Rectal smooth muscle tissue (tissue), 1 donor: ENCODE measurements at regions not wholly inside any gene's neighbourhood (a gene's known extent, or its start where the extent isn't known, plus 50 kb on each side); places are given as distances from the start of the nearest gene placed in this dataset.

Source experiments
- H3K27ac ChIP-seq: one replicate; pipeline ENCODE4 v1.7.0; 2013; ENCODE audit warnings: low read depth, low read length, inconsistent platforms
- H3K27me3 ChIP-seq: one replicate; pipeline ENCODE4 v1.7.0; 2013; ENCODE audit warnings: low read length; ENCODE audit not compliant: control insufficient read depth, insufficient read depth
- H3K36me3 ChIP-seq: one replicate; pipeline ENCODE4 v1.7.0; 2013; ENCODE audit warnings: low read length; ENCODE audit not compliant: control insufficient read depth, insufficient read depth
- H3K4me1 ChIP-seq: one replicate; pipeline ENCODE4 v1.7.0; 2013; ENCODE audit warnings: low read length; ENCODE audit not compliant: control insufficient read depth, insufficient read depth
- H3K4me3 ChIP-seq: one replicate; pipeline ENCODE4 v1.7.0; 2013; ENCODE audit warnings: low read length
- H3K9ac ChIP-seq: one replicate; pipeline ENCODE4 v1.7.0; 2013; ENCODE audit warnings: low read length

GRCh38 chr9:99511723-99512122, 289.6 kb downstream of the SEC61B start:
- no peaks in the 10 kb centered on the region for H3K4me1 ChIP-seq
- no peak overlapping the region for H3K27ac ChIP-seq
- H3K36me3 ChIP-seq, result no peaks in the 10 kb centered on the region
- H3K4me3 ChIP-seq, result no peak overlapping the region
- no peaks in the 10 kb centered on the region for H3K27me3 ChIP-seq
- H3K9ac ChIP-seq, result no peak overlapping the region

GRCh38 chr9:99513441-99514112, 291.5 kb downstream of the SEC61B start:
- Histone ChIP-seq H3K36me3 (no peaks in the 10 kb centered on the region), H3K4me1 (no peaks in the 10 kb centered on the region), H3K27me3 (no peaks in the 10 kb centered on the region), H3K4me3 (no peak overlapping the region), H3K9ac (no peak overlapping the region), H3K27ac (no peak overlapping the region)

- H3K4me1 ChIP-seq, result no peaks in the 10 kb centered on the region
- H3K4me3 ChIP-seq, result no peak overlapping the region
- no peaks in the 10 kb centered on the region for H3K27me3 ChIP-seq
- H3K27ac ChIP-seq, result no peak overlapping the region
- no peaks in the 10 kb centered on the region for H3K36me3 ChIP-seq
- H3K9ac ChIP-seq, result no peak overlapping the region
Measured at GRCh38 chr9:99515093-99515492, 293.0 kb downstream of the SEC61B start.

GRCh38 chr9:99515895-99516656, 294.0 kb downstream of the SEC61B start:
- no peaks in the 10 kb centered on the region for H3K4me1 ChIP-seq
- no peak overlapping the region for H3K9ac ChIP-seq
- H3K36me3 ChIP-seq, result no peaks in the 10 kb centered on the region
- H3K27me3 ChIP-seq, result no peaks in the 10 kb centered on the region
- H3K4me3 ChIP-seq, result no peak overlapping the region
- no peak overlapping the region for H3K27ac ChIP-seq

- Histone ChIP-seq H3K27ac (no peak overlapping the region), H3K9ac (no peak overlapping the region), H3K36me3 (no peaks in the 10 kb centered on the region), H3K4me3 (no peak overlapping the region), H3K4me1 (no peaks in the 10 kb centered on the region), H3K27me3 (no peaks in the 10 kb centered on the region)
Measured at GRCh38 chr9:99516657-99517049, 294.6 kb downstream of the SEC61B start.

- Histone ChIP-seq H3K27ac (no peak overlapping the region), H3K4me3 (no peak overlapping the region), H3K9ac (no peak overlapping the region), H3K27me3 (no peaks in the 10 kb centered on the region), H3K4me1 (no peaks in the 10 kb centered on the region), H3K36me3 (no peaks in the 10 kb centered on the region)
Measured at GRCh38 chr9:99523838-99524237, 297.8 kb upstream of the NR4A3 start.

- H3K9ac ChIP-seq, result no peak overlapping the region
- no peaks in the 10 kb centered on the region for H3K27me3 ChIP-seq
- no peak overlapping the region for H3K27ac ChIP-seq
- no peaks in the 10 kb centered on the region for H3K36me3 ChIP-seq
- no peak overlapping the region for H3K4me3 ChIP-seq
- no peaks in the 10 kb centered on the region for H3K4me1 ChIP-seq
Measured at GRCh38 chr9:99531313-99531712, 290.4 kb upstream of the NR4A3 start.

- Histone ChIP-seq H3K9ac (no peak overlapping the region), H3K27ac (no peak overlapping the region), H3K27me3 (no peaks in the 10 kb centered on the region), H3K4me1 (no peaks in the 10 kb centered on the region), H3K36me3 (no peaks in the 10 kb centered on the region), H3K4me3 (no peak overlapping the region)
Measured at GRCh38 chr9:99533421-99533820, 288.3 kb upstream of the NR4A3 start.

- Histone ChIP-seq H3K27ac (no peak overlapping the region), H3K27me3 (no peaks in the 10 kb centered on the region), H3K36me3 (no peaks in the 10 kb centered on the region), H3K4me1 (no peaks in the 10 kb centered on the region), H3K4me3 (no peak overlapping the region), H3K9ac (no peak overlapping the region)
Measured at GRCh38 chr9:99537996-99538395, 283.7 kb upstream of the NR4A3 start.

- Histone ChIP-seq H3K9ac (no peak overlapping the region), H3K36me3 (no peaks in the 10 kb centered on the region), H3K27ac (no peak overlapping the region), H3K4me3 (no peak overlapping the region), H3K27me3 (no peaks in the 10 kb centered on the region), H3K4me1 (no peaks in the 10 kb centered on the region)
Measured at GRCh38 chr9:99544526-99544925, 277.2 kb upstream of the NR4A3 start.

GRCh38 chr9:99549441-99549840, 272.2 kb upstream of the NR4A3 start:
- H3K27ac ChIP-seq, result no peak overlapping the region
- no peaks in the 10 kb centered on the region for H3K36me3 ChIP-seq
- no peak overlapping the region for H3K4me3 ChIP-seq
- H3K4me1 ChIP-seq, result no peaks in the 10 kb centered on the region
- H3K27me3 ChIP-seq, result no peaks in the 10 kb centered on the region
- no peak overlapping the region for H3K9ac ChIP-seq

- H3K36me3 ChIP-seq, result no peaks in the 10 kb centered on the region
Measured at GRCh38 chr9:99555792-99556191, 265.9 kb upstream of the NR4A3 start.

GRCh38 chr9:99556998-99557397, 264.7 kb upstream of the NR4A3 start:
- no peaks in the 10 kb centered on the region for H3K27me3 ChIP-seq
- no peaks in the 10 kb centered on the region for H3K4me1 ChIP-seq
- no peaks in the 10 kb centered on the region for H3K36me3 ChIP-seq
- H3K27ac ChIP-seq, result no peak overlapping the region
- no peak overlapping the region for H3K4me3 ChIP-seq
- H3K9ac ChIP-seq, result no peak overlapping the region

More at GRCh38 chr9:99555792-99556191, 265.9 kb upstream of the NR4A3 start:
- Histone ChIP-seq H3K27me3 (no peaks in the 10 kb centered on the region), H3K4me1 (no peaks in the 10 kb centered on the region), H3K9ac (no peak overlapping the region), H3K27ac (no peak overlapping the region), H3K4me3 (no peak overlapping the region)
